ENCODE measurements at regions not wholly inside any gene's neighbourhood (a gene's known extent, or its start where the extent isn't known, plus 50 kb on each side); places are given as distances from the start of the nearest gene placed in this dataset.

DNA sequence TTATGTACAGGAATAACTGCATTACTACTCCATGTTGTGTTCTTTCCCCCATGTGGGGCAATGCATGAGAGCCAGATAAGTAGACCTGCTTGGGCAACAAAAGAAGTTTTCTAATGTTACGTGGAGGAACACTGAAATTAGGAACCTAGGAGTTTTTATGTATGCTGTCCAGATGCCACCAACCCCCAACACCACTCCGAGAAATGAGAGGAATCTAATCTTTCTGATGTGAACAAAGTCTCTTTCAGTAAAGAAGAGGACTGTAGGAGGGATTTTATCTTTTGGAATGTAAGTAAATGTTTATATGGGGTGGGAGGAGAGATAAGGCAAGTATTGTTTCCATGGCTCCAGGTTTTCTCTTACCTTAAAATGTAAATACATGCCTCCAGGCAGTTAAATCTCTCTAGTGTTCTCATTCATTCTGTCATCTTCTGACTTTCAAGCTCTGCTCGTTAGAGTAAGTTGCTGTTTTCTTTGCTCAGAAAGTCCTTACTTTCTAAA, 820.6 kb downstream of the PCDH17 start (continued):
- TF ChIP-seq NONO (IDR thresholded peaks at IDR 0.05) (no peak), NONO (CRISPR knock-in tag; conservative IDR thresholded peaks at IDR 0.05) (no peak), EEA1 (CRISPR knock-in tag; IDR thresholded peaks at IDR 0.05; ENCODE audit: borderline replicate concordance) (no peak), SIX4 (CRISPR knock-in tag; IDR thresholded peaks at IDR 0.05) (peak; percentile 67; the same call in 1 of the 2 replicates), ZFP90 (CRISPR knock-in tag; IDR thresholded peaks at IDR 0.05; ENCODE audit: borderline replicate concordance) (no peak), IRF9 (CRISPR knock-in tag; IDR thresholded peaks at IDR 0.05; ENCODE audit: borderline replicate concordance) (no peak), ZMYM2 (CRISPR knock-in tag; IDR thresholded peaks at IDR 0.05) (no peak), ZNF281 (CRISPR knock-in tag; IDR thresholded peaks at IDR 0.05; ENCODE audit: borderline replicate concordance) (peak; percentile 93), AGO1 (IDR thresholded peaks at IDR 0.05; ENCODE audit: low read depth, low read length, poor library complexity, severe bottlenecking) (no peak), HNRNPL (IDR thresholded peaks at IDR 0.05; ENCODE audit: low read depth, low read length) (no peak), ZNF609 (CRISPR knock-in tag; IDR thresholded peaks at IDR 0.05; ENCODE audit: borderline replicate concordance) (no peak; the same call in 1 of the 2 replicates), IRX3 (CRISPR knock-in tag; IDR thresholded peaks at IDR 0.05; ENCODE audit: borderline replicate concordance, low read depth) (no peak), ZFYVE20 (CRISPR knock-in tag; IDR thresholded peaks at IDR 0.05; ENCODE audit: borderline replicate concordance, low read depth) (no peak), FOXA1 (IDR thresholded peaks at IDR 0.05) (no peak), FOXA1 (CRISPR knock-in tag; IDR thresholded peaks at IDR 0.05) (peak; percentile 70), RARA (CRISPR knock-in tag; IDR thresholded peaks at IDR 0.05) (no peak), THAP8 (CRISPR knock-in tag; IDR thresholded peaks at IDR 0.05; ENCODE audit: borderline replicate concordance) (no peak)
- TF ChIP-seq, protein P1, sequence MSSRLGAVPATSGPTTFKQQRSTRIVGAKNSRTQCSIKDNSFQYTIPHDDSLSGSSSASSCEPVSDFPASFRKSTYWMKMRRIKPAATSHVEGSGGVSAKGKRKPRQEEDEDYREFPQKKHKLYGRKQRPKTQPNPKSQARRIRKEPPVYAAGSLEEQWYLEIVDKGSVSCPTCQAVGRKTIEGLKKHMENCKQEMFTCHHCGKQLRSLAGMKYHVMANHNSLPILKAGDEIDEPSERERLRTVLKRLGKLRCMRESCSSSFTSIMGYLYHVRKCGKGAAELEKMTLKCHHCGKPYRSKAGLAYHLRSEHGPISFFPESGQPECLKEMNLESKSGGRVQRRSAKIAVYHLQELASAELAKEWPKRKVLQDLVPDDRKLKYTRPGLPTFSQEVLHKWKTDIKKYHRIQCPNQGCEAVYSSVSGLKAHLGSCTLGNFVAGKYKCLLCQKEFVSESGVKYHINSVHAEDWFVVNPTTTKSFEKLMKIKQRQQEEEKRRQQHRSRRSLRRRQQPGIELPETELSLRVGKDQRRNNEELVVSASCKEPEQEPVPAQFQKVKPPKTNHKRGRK (CRISPR knock-in tag; IDR thresholded peaks at IDR 0.05): no peak

Measured in HepG2 (cell line).